ENCODE measurements at regions not wholly inside any gene's neighbourhood (a gene's known extent, or its start where the extent isn't known, plus 50 kb on each side); places are given as distances from the start of the nearest gene placed in this dataset.

DNA sequence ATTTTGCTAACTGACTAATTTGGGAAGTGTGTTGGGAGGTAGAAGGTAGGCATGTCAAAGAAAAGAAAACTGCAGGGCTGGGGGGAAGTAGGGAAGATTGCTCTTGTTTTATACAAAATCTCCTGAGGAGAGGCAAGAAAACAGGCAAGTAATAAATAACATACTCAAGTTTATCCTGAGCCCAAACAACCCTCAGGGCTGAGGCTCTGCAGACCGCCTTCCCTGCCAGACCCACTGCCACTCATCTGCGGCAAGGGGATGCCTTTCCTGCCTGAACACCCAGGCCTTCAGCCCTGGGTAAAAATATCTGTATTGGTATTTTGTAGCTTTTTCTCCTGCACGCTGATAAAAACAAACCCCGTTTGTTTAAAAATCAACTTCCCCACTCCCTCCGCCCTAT, 399.8 kb upstream of the NFE2L3 start:
- Histone ChIP-seq H3K27ac (ENCODE audit: low read length) (no peak overlapping the region), H3K27me3 (ENCODE audit: low read length) (peaks cover 61% of the 10 kb centered on the region), H4K20me1 (ENCODE audit: low read length) (no peaks in the 10 kb centered on the region), H3K9ac (ENCODE audit: low read length) (no peak overlapping the region), H3K9me2 (replicated peaks; ENCODE audit: low read length) (no peaks in the 10 kb centered on the region), H3K4me2 (ENCODE audit: low read length) (no peak overlapping the region), H3K4me3 (ENCODE audit: low read length) (no peak overlapping the region), H3K9me3 (ENCODE audit: low read length) (no peaks in the 10 kb centered on the region), H3K36me3 (ENCODE audit: low read depth, low read length) (no peaks in the 10 kb centered on the region), H3K4me1 (ENCODE audit: insufficient read depth, low read length) (no peaks in the 10 kb centered on the region), H3K79me2 (ENCODE audit: low read length) (no peaks in the 10 kb centered on the region), H2AFZ (ENCODE audit: low read length) (no peak overlapping the region), H3F3A (ENCODE audit: low read length, unreplicated experiment) (no peaks in the 10 kb centered on the region)
- ChIA-PET CTCF (no interaction called here), POLR2A (ENCODE audit: unreplicated experiment) (no interaction called here)
- intact Hi-C loops (cut with micrococcal nuclease) = no loop called here
- no peak for ATAC-seq
- TF ChIP-seq EZH2 (IDR thresholded peaks at IDR 0.05; ENCODE audit: low read length, unreplicated experiment) (no peak), EZH2phosphoT487 (IDR thresholded peaks at IDR 0.05; ENCODE audit: borderline replicate concordance, low read length) (no peak)
- TF ChIP-seq, protein P1, sequence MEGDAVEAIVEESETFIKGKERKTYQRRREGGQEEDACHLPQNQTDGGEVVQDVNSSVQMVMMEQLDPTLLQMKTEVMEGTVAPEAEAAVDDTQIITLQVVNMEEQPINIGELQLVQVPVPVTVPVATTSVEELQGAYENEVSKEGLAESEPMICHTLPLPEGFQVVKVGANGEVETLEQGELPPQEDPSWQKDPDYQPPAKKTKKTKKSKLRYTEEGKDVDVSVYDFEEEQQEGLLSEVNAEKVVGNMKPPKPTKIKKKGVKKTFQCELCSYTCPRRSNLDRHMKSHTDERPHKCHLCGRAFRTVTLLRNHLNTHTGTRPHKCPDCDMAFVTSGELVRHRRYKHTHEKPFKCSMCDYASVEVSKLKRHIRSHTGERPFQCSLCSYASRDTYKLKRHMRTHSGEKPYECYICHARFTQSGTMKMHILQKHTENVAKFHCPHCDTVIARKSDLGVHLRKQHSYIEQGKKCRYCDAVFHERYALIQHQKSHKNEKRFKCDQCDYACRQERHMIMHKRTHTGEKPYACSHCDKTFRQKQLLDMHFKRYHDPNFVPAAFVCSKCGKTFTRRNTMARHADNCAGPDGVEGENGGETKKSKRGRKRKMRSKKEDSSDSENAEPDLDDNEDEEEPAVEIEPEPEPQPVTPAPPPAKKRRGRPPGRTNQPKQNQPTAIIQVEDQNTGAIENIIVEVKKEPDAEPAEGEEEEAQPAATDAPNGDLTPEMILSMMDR (conservative IDR thresholded peaks at IDR 0.05; ENCODE audit: low read depth, low read length) = no peak
- DNase-seq = no peak
- no TSS peak for BruUV-seq (replicated peaks)

- TF ChIP-seq EZH2 (IDR thresholded peaks at IDR 0.05; ENCODE audit: low read length, unreplicated experiment) (no peak), EZH2phosphoT487 (IDR thresholded peaks at IDR 0.05; ENCODE audit: borderline replicate concordance, low read length) (no peak)
- TF ChIP-seq, protein P1 (conservative IDR thresholded peaks at IDR 0.05; ENCODE audit: low read depth, low read length) = no peak
- Histone ChIP-seq H3K79me2 (ENCODE audit: low read length) (no peaks in the 10 kb centered on the region), H3K9ac (ENCODE audit: low read length) (no peak overlapping the region), H3K4me2 (ENCODE audit: low read length) (no peak overlapping the region), H2AFZ (ENCODE audit: low read length) (no peak overlapping the region), H3K4me1 (ENCODE audit: insufficient read depth, low read length) (no peaks in the 10 kb centered on the region), H3K9me3 (ENCODE audit: low read length) (no peaks in the 10 kb centered on the region), H3F3A (ENCODE audit: low read length, unreplicated experiment) (no peaks in the 10 kb centered on the region), H3K9me2 (replicated peaks; ENCODE audit: low read length) (no peaks in the 10 kb centered on the region), H3K4me3 (ENCODE audit: low read length) (no peak overlapping the region), H3K36me3 (ENCODE audit: low read depth, low read length) (no peaks in the 10 kb centered on the region), H3K27ac (ENCODE audit: low read length) (no peak overlapping the region), H4K20me1 (ENCODE audit: low read length) (no peaks in the 10 kb centered on the region), H3K27me3 (ENCODE audit: low read length) (peaks cover 62% of the 10 kb centered on the region)
- intact Hi-C loops (cut with micrococcal nuclease) = no loop called here
- CTCF ChIA-PET = no interaction called here
- DNase-seq = peak; percentile 2
- POLR2A ChIA-PET (ENCODE audit: unreplicated experiment) = no interaction called here
- BruUV-seq (replicated peaks) = no TSS peak
- no peak for ATAC-seq
Measured at GRCh38 chr7:25752967-25753791, 398.8 kb upstream of the NFE2L3 start.

DNA sequence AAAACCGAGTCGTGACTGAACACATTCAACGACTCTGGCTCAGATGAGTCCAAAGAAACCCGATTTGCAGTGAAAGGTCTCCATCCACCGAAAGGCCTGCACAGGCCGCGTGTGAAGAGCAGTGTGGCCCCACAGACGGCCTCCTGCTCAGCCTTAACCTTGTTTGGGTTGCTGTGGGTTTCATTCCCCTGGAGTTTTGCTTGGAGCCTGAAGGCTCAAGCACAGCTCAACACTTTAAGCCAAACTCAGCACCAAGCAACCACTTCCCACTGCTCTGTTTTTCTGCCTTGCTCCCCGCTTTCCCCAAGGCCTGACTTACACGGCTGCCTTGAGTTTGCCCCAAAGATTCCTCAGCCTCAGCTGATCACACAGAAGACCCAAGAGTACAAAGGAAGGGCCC, 398.2 kb upstream of the NFE2L3 start:
- Histone ChIP-seq H3K9ac (ENCODE audit: low read length) (no peak overlapping the region), H3K9me3 (ENCODE audit: low read length) (no peaks in the 10 kb centered on the region), H3K27me3 (ENCODE audit: low read length) (peaks cover 68% of the 10 kb centered on the region), H3K4me1 (ENCODE audit: insufficient read depth, low read length) (no peaks in the 10 kb centered on the region), H2AFZ (ENCODE audit: low read length) (no peak overlapping the region), H3K4me3 (ENCODE audit: low read length) (no peak overlapping the region), H3K4me2 (ENCODE audit: low read length) (no peak overlapping the region), H3F3A (ENCODE audit: low read length, unreplicated experiment) (no peaks in the 10 kb centered on the region), H3K9me2 (replicated peaks; ENCODE audit: low read length) (no peaks in the 10 kb centered on the region), H3K27ac (ENCODE audit: low read length) (no peak overlapping the region), H3K79me2 (ENCODE audit: low read length) (no peaks in the 10 kb centered on the region), H4K20me1 (ENCODE audit: low read length) (no peaks in the 10 kb centered on the region), H3K36me3 (ENCODE audit: low read depth, low read length) (no peaks in the 10 kb centered on the region)
- no peak for DNase-seq
- POLR2A ChIA-PET (ENCODE audit: unreplicated experiment) = no interaction called here
- CTCF ChIA-PET = no interaction called here
- no TSS peak for BruUV-seq (replicated peaks)
- no peak for ATAC-seq
- TF ChIP-seq, protein P1 (conservative IDR thresholded peaks at IDR 0.05; ENCODE audit: low read depth, low read length) = no peak
- TF ChIP-seq EZH2 (IDR thresholded peaks at IDR 0.05; ENCODE audit: low read length, unreplicated experiment) = no peak
- intact Hi-C loops (cut with micrococcal nuclease) = no loop called here

Data from PC-3 (cell line).